ENCODE measurements at regions not wholly inside any gene's neighbourhood (a gene's known extent, or its start where the extent isn't known, plus 50 kb on each side); places are given as distances from the start of the nearest gene placed in this dataset.

- ATAC-seq (no peak), DNase-seq (no peak)
- Histone ChIP-seq H3K27ac (no peak overlapping the region), H3K27me3 (no peaks in the 10 kb centered on the region), H3K36me3 (replicated peaks in 1 of 2; ENCODE audit: insufficient read depth in 1 of 2, low read depth in 2 of 2) (no peaks in the 10 kb centered on the region), H3K9me3 (no peaks in the 10 kb centered on the region), H3K4me1 (no peaks in the 10 kb centered on the region), H3K4me3 (no peak overlapping the region)
- WGBS, 2 donors = 29% methylated on average over 1 of the region's 1 CpG
- TF ChIP-seq POLR2A (IDR thresholded peaks at IDR 0.05) (no peak), CTCF (IDR thresholded peaks at IDR 0.05) (no peak)
- intact Hi-C loops (cut with DNase I) = no loop called here
These were observed 99.8 kb upstream of the NRXN3 start for GRCh38 chr14:78070344-78070743.

- H3K4me3 ChIP-seq = no peak overlapping the region
- ATAC-seq (no peak), DNase-seq (no peak)
- no peak overlapping the region for H3K27ac ChIP-seq
- H3K4me1 ChIP-seq = no peaks in the 10 kb centered on the region
- intact Hi-C loops (cut with DNase I) = no loop called here
- H3K27me3 ChIP-seq = no peaks in the 10 kb centered on the region
- H3K36me3 ChIP-seq (replicated peaks in 1 of 2; ENCODE audit: insufficient read depth in 1 of 2, low read depth in 2 of 2) = no peaks in the 10 kb centered on the region
- WGBS, 2 donors = 72 to 82% methylated on average over 3 of the region's 3 CpGs
- no peaks in the 10 kb centered on the region for H3K9me3 ChIP-seq
- TF ChIP-seq POLR2A (IDR thresholded peaks at IDR 0.05) = no peak
- no peak for TF ChIP-seq CTCF (IDR thresholded peaks at IDR 0.05)
These were observed 99.1 kb upstream of the NRXN3 start for GRCh38 chr14:78071016-78071549.

GRCh38 chr14:78073028-78073427, 97.1 kb upstream of the NRXN3 start:
- no peak for ATAC-seq
- H3K27ac ChIP-seq = no peak overlapping the region
- DNase-seq = no peak
- WGBS, 2 donors = 53 to 57% methylated on average over 5 of the region's 5 CpGs
- H3K36me3 ChIP-seq (replicated peaks in 1 of 2; ENCODE audit: insufficient read depth in 1 of 2, low read depth in 2 of 2) = no peaks in the 10 kb centered on the region
- intact Hi-C loops (cut with DNase I) = no loop called here
- H3K4me1 ChIP-seq = no peaks in the 10 kb centered on the region
- TF ChIP-seq CTCF (IDR thresholded peaks at IDR 0.05) (no peak), POLR2A (IDR thresholded peaks at IDR 0.05) (no peak)
- no peak overlapping the region for H3K4me3 ChIP-seq
- H3K9me3 ChIP-seq = no peaks in the 10 kb centered on the region
- H3K27me3 ChIP-seq = no peaks in the 10 kb centered on the region

GRCh38 chr14:78074561-78074960, 95.6 kb upstream of the NRXN3 start:
- Histone ChIP-seq H3K9me3 (no peaks in the 10 kb centered on the region), H3K4me1 (no peaks in the 10 kb centered on the region), H3K4me3 (no peak overlapping the region), H3K36me3 (replicated peaks in 1 of 2; ENCODE audit: insufficient read depth in 1 of 2, low read depth in 2 of 2) (no peaks in the 10 kb centered on the region), H3K27me3 (no peaks in the 10 kb centered on the region), H3K27ac (no peak overlapping the region)
- DNase-seq (no peak), ATAC-seq (no peak)
- no peak for TF ChIP-seq CTCF (IDR thresholded peaks at IDR 0.05)
- no peak for TF ChIP-seq POLR2A (IDR thresholded peaks at IDR 0.05)
- WGBS, 2 donors = 42 to 64% methylated on average over 5 of the region's 5 CpGs
- intact Hi-C loops (cut with DNase I) = no loop called here

- TF ChIP-seq POLR2A (IDR thresholded peaks at IDR 0.05) (no peak), CTCF (IDR thresholded peaks at IDR 0.05) (no peak)
- no peak overlapping the region for H3K27ac ChIP-seq
- intact Hi-C loops (cut with DNase I) = no loop called here
- no peak for ATAC-seq
- no peaks in the 10 kb centered on the region for H3K36me3 ChIP-seq (replicated peaks in 1 of 2; ENCODE audit: insufficient read depth in 1 of 2, low read depth in 2 of 2)
- no peak for DNase-seq
- H3K4me1 ChIP-seq = no peaks in the 10 kb centered on the region
- no peak overlapping the region for H3K4me3 ChIP-seq
- H3K9me3 ChIP-seq = no peaks in the 10 kb centered on the region
- H3K27me3 ChIP-seq = no peaks in the 10 kb centered on the region
- WGBS, 2 donors = 79 to 80% methylated on average over 4 of the region's 4 CpGs
These were observed 95.1 kb upstream of the NRXN3 start for GRCh38 chr14:78075033-78075432.

All from body of pancreas (tissue), 4 donors.